ENCODE measurements at regions not wholly inside any gene's neighbourhood (a gene's known extent, or its start where the extent isn't known, plus 50 kb on each side); places are given as distances from the start of the nearest gene placed in this dataset.

DNA sequence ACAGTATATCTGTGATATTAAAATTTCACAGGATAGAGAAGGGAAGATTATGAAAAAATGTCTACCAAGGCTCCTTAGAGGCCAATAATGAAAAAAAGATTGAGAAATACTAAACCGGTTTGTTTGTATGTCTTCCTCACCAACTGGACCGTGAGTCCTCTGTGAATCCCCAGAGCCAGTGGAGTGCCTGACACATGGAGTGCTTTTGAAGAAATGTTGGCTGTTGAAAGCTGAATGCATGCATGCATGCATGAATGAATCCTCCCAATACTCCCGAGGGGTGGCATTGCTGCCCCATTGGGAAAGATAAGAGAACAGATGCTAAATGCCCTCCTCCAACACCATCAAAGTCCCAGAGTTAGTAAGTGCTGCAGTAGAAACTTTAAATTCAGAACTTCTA, 152.7 kb upstream of the SERP2 start:
- H3K4me1 ChIP-seq (replicated peaks in 1 of 4; ENCODE audit: control insufficient read depth in 3 of 4, insufficient read depth in 4 of 4, low read length in 3 of 4) = no peaks in the 10 kb centered on the region; a peak in 1 of 7 replicates
- H4K20me1 ChIP-seq (replicated peaks in 1 of 2; ENCODE audit: control insufficient read depth in 1 of 2, insufficient read depth in 2 of 2, low read length in 2 of 2) = no peaks in the 10 kb centered on the region
- no peak overlapping the region for H2BK12ac ChIP-seq (ENCODE audit: low read depth, low read length)
- WGBS, 2 experiments (ENCODE audit: extremely low coverage in 1 of 2, insufficient coverage in 1 of 2, insufficient read length in 1 of 2, insufficient replicate concordance in 2 of 2, low coverage in 1 of 2, low lambda C conversion rate in 2 of 2, missing lambda C conversion rate in 1 of 2) = 91% methylated on average over 3 of the region's 3 CpGs; no CpG with 5 or more reads in 1 of the 2 experiments
- H3K9me3 ChIP-seq (ENCODE audit: insufficient read depth in 2 of 2, low read depth in 1 of 2, low read length in 1 of 2) = no peaks in the 10 kb centered on the region
- H3K14ac ChIP-seq (ENCODE audit: insufficient read length) = no peak overlapping the region
- no peak overlapping the region for H3K4ac ChIP-seq (replicated peaks; ENCODE audit: insufficient read length, low read depth, low read length)
- H3K18ac ChIP-seq (ENCODE audit: extremely low read depth, low read length) = no peak overlapping the region
- CTCF ChIA-PET (ENCODE audit: partially characterized antibody) = interaction anchor here (2.1 kb wide), 1 partner anchor 22 kb away, joined by 4 read pairs; no protein-coding TSS in a partner anchor
- no peak for FAIRE-seq
- H3K79me1 ChIP-seq (ENCODE audit: low read depth, low read length) = no peaks in the 10 kb centered on the region
- no peak overlapping the region for H2BK5ac ChIP-seq (ENCODE audit: low read depth, low read length)
- no peak overlapping the region for H3K9ac ChIP-seq (replicated peaks in 1 of 4; ENCODE audit: extremely low read depth in 1 of 4, low read depth in 3 of 4, low read length in 3 of 4)
- POLR2A ChIA-PET (ENCODE audit: partially characterized antibody) = no interaction called here
- TF ChIP-seq TAF1 (IDR thresholded peaks at IDR 0.05; ENCODE audit: low read depth, low read length) (no peak), BRCA1 (IDR thresholded peaks at IDR 0.05; ENCODE audit: low read depth, low read length) (no peak), POLR2A (IDR thresholded peaks at IDR 0.05; ENCODE audit: control extremely low read depth in 1 of 2, low read depth in 2 of 2, low read length in 2 of 2) (no peak), CREB1 (IDR thresholded peaks at IDR 0.05) (no peak), E2F6 (IDR thresholded peaks at IDR 0.05) (no peak), RAD21 (IDR thresholded peaks at IDR 0.05 in 1 of 2, conservative IDR thresholded peaks at IDR 0.05 in 1 of 2; ENCODE audit: low read depth in 2 of 2, low read length in 2 of 2) (no peak), BCL11A (IDR thresholded peaks at IDR 0.05; ENCODE audit: low read depth in 2 of 2, low read length in 2 of 2) (no peak), SRF (IDR thresholded peaks at IDR 0.05; ENCODE audit: low read depth, low read length) (no peak), SP4 (IDR thresholded peaks at IDR 0.05; ENCODE audit: low read length) (no peak)
- H3K23ac ChIP-seq (ENCODE audit: insufficient read length) = no peak overlapping the region
- H3K4me3 ChIP-seq (ENCODE audit: extremely low read depth in 1 of 4, insufficient read depth in 2 of 4, low read depth in 3 of 4, low read length in 4 of 4) = no peak overlapping the region
- H3K27me3 ChIP-seq (replicated peaks in 1 of 4; ENCODE audit: control insufficient read depth in 3 of 4, extremely low read depth in 1 of 4, insufficient read depth in 3 of 4, low read length in 3 of 4) = no peaks in the 10 kb centered on the region
- no peaks in the 10 kb centered on the region for H3K23me2 ChIP-seq (ENCODE audit: low read depth, low read length)
- no peak overlapping the region for H2BK15ac ChIP-seq (ENCODE audit: low read length)
- H3K36me3 ChIP-seq (ENCODE audit: control insufficient read depth in 2 of 4, insufficient read depth in 4 of 4, low read length in 3 of 4) = no peaks in the 10 kb centered on the region
- H2BK120ac ChIP-seq (replicated peaks; ENCODE audit: low read depth, low read length) = no peak overlapping the region
- no peak overlapping the region for H4K5ac ChIP-seq (ENCODE audit: insufficient read length, low read depth, low read length)
- no peak overlapping the region for H4K8ac ChIP-seq (ENCODE audit: extremely low read depth, insufficient read depth, low read length)
- no peak overlapping the region for H3K4me2 ChIP-seq (ENCODE audit: insufficient read depth in 1 of 2, low read depth in 2 of 2, low read length in 2 of 2)
- no peak overlapping the region for H3K27ac ChIP-seq (ENCODE audit: low read depth, low read length)
- H4K91ac ChIP-seq (replicated peaks; ENCODE audit: insufficient read length, low read length) = no peak overlapping the region
- H3K79me2 ChIP-seq (ENCODE audit: control insufficient read depth in 1 of 2, insufficient read depth in 2 of 2, low read length in 2 of 2) = no peaks in the 10 kb centered on the region
- no peak for DNase-seq (ENCODE audit: low read depth in 1 of 2, low spot score in 2 of 2)
- H2AK5ac ChIP-seq (ENCODE audit: low read depth, low read length) = no peak overlapping the region
- no peak overlapping the region for H3K56ac ChIP-seq (replicated peaks; ENCODE audit: insufficient read length, low read depth, low read length)
- H2BK20ac ChIP-seq (ENCODE audit: low read length) = no peak overlapping the region
- no peak overlapping the region for H2AFZ ChIP-seq (ENCODE audit: low read length)
